Fibroblast of skin of left quadriceps (primary cell): ENCODE measurements at regions not wholly inside any gene's neighbourhood (a gene's known extent, or its start where the extent isn't known, plus 50 kb on each side); places are given as distances from the start of the nearest gene placed in this dataset.

Source experiments
- DNase-seq, 2 experiments: peaks; one replicate each; pipeline ENCODE4 v3.0.0-alpha.2; 2013; ENCODE audit warnings: low read depth in 2 of 2

DNA sequence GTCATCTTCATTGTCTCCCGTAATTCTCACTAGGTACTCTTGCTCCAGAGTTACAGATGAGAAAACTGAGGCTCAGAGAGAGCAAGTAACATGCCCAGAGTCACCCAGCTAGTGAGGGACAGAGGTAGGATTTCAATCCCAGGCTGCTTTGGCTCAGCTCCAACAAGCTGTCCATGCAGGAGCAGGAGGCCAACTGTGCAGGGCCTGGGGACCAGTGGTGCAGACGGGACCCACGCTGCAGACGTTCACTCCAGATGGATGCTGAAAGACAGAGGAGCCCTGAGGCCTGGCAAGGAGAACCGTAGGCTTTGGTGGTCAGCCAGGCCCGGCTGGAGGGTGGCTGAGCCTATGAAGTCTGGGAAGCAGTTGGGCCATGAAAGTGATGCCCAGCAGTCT is 102.6 kb downstream of the MCFD2 start:
- no peak for DNase-seq
